ENCODE measurements at regions not wholly inside any gene's neighbourhood (a gene's known extent, or its start where the extent isn't known, plus 50 kb on each side); places are given as distances from the start of the nearest gene placed in this dataset.
A peak's percentile ranks its signal among the peaks of the same experiment; 100 is the strongest.

GRCh38 chr6:11922901-11923300, 89.2 kb upstream of the HIVEP1 start:
- intact Hi-C loops (cut with DNase I, micrococcal nuclease) = no loop called here
- H3K9me3 ChIP-seq = no peaks in the 10 kb centered on the region

GRCh38 chr6:11921751-11922150, 90.4 kb upstream of the HIVEP1 start:
- ATAC-seq = no peak
- intact Hi-C loops (cut with DNase I, micrococcal nuclease) = no loop called here
- H3K36me3 ChIP-seq (ENCODE audit: low read depth) = no peaks in the 10 kb centered on the region
- peaks cover 12% of the 10 kb centered on the region for H3K4me1 ChIP-seq (ENCODE audit: low read depth)
- H3K4me3 ChIP-seq = no peak overlapping the region
- H3K9me3 ChIP-seq = no peaks in the 10 kb centered on the region
- DNase-seq = no peak
- TF ChIP-seq CTCF (IDR thresholded peaks at IDR 0.05) = no peak

More at GRCh38 chr6:11922901-11923300, 89.2 kb upstream of the HIVEP1 start:
- ATAC-seq (no peak), DNase-seq (no peak)
- Histone ChIP-seq H3K4me1 (ENCODE audit: low read depth) (peaks cover 10% of the 10 kb centered on the region), H3K36me3 (ENCODE audit: low read depth) (no peaks in the 10 kb centered on the region), H3K4me3 (no peak overlapping the region)
- TF ChIP-seq CTCF (IDR thresholded peaks at IDR 0.05) = no peak

- no peaks in the 10 kb centered on the region for H3K9me3 ChIP-seq
- no peak for TF ChIP-seq CTCF (IDR thresholded peaks at IDR 0.05)
- intact Hi-C loops (cut with DNase I, micrococcal nuclease) = no loop called here
- peaks cover 12% of the 10 kb centered on the region for H3K4me1 ChIP-seq (ENCODE audit: low read depth)
- no peaks in the 10 kb centered on the region for H3K36me3 ChIP-seq (ENCODE audit: low read depth)
- no peak overlapping the region for H3K4me3 ChIP-seq
- ATAC-seq = peak; percentile 87
- peak; percentile 62 to 67 (median 66) for DNase-seq
Observed at GRCh38 chr6:11921017-11921438, 91.1 kb upstream of the HIVEP1 start.

- Histone ChIP-seq H3K9me3 (no peaks in the 10 kb centered on the region), H3K4me3 (no peak overlapping the region), H3K4me1 (ENCODE audit: low read depth) (peaks cover 12% of the 10 kb centered on the region), H3K36me3 (ENCODE audit: low read depth) (no peaks in the 10 kb centered on the region)
- ATAC-seq = peak; percentile 7
- no peak for TF ChIP-seq CTCF (IDR thresholded peaks at IDR 0.05)
- no peak for DNase-seq
- intact Hi-C loops (cut with DNase I, micrococcal nuclease) = no loop called here
Observed at GRCh38 chr6:11920566-11920965, 91.5 kb upstream of the HIVEP1 start.

GRCh38 chr6:11919771-11920440, 92.2 kb upstream of the HIVEP1 start:
- ATAC-seq = no peak

More at GRCh38 chr6:11919771-11920440, 92.2 kb upstream of the HIVEP1 start:
- peaks cover 12% of the 10 kb centered on the region for H3K4me1 ChIP-seq (ENCODE audit: low read depth)
- DNase-seq = no peak
- intact Hi-C loops (cut with DNase I, micrococcal nuclease) = no loop called here
- TF ChIP-seq CTCF (IDR thresholded peaks at IDR 0.05) = no peak
- H3K36me3 ChIP-seq (ENCODE audit: low read depth) = no peaks in the 10 kb centered on the region
- no peaks in the 10 kb centered on the region for H3K9me3 ChIP-seq
- no peak overlapping the region for H3K4me3 ChIP-seq
